Activated T-helper 2 cell treated with anti-CD3 and anti-CD28 coated beads, Interferon-gamma antibody, Interleukin-2, Interleukin-4, amounts not matched to agents 10 μg/mL and 5 μg/mL and 100 μg/mL, durations not matched to agents 14 hours and 24 hours and 36 hours (primary cell): ENCODE measurements at regions not wholly inside any gene's neighbourhood (a gene's known extent, or its start where the extent isn't known, plus 50 kb on each side); places are given as distances from the start of the nearest gene placed in this dataset.
"Not testable (repeated sequence)": the region's sequence is repeated elsewhere in the genome, so short reads cannot be mapped to it uniquely, and the experiment has no call there.

ENCODE experiments used
- DNase-seq: peaks from one replicate; pipeline ENCODE4 v3.0.0; 2021; ENCODE audit warnings: low spot score
- H3K27ac Mint-ChIP-seq: one replicate; pipeline ENCODE4 v1.8.0; 2021; ENCODE audit warnings: mixed read lengths
- H3K27me3 Mint-ChIP-seq: one replicate; pipeline ENCODE4 v1.8.0; 2021; ENCODE audit warnings: low read depth, mixed read lengths
- H3K36me3 Mint-ChIP-seq: one replicate; pipeline ENCODE4 v1.8.0; 2021; ENCODE audit warnings: low read depth, mixed read lengths
- H3K4me1 Mint-ChIP-seq: one replicate; pipeline ENCODE4 v1.8.0; 2021; ENCODE audit warnings: low read depth, mixed read lengths
- H3K4me3 Mint-ChIP-seq: one replicate; pipeline ENCODE4 v1.8.0; 2021; ENCODE audit warnings: low read depth, mild to moderate bottlenecking, moderate library complexity, mixed read lengths
- H3K9me3 Mint-ChIP-seq: one replicate; pipeline ENCODE4 v1.8.0; 2021; ENCODE audit warnings: mixed read lengths
- intact Hi-C: fragments of 100-400 bp; cut with micrococcal nuclease; formaldehyde crosslinking; loops from one replicate; pipeline ENCODE4 v1.15.1; 2023

- H3K27ac Mint-ChIP-seq, result no peak overlapping the region
- no peak for DNase-seq
- no peak overlapping the region for H3K4me3 Mint-ChIP-seq
- H3K36me3 Mint-ChIP-seq, result no peaks in the 10 kb centered on the region
- intact Hi-C loops, result no loop called here
- no peaks in the 10 kb centered on the region for H3K27me3 Mint-ChIP-seq
- no peaks in the 10 kb centered on the region for H3K4me1 Mint-ChIP-seq
- no peaks in the 10 kb centered on the region for H3K9me3 Mint-ChIP-seq
These were observed 318.3 kb upstream of the CA10 start for GRCh38 chr17:52476638-52477313.

GRCh38 chr17:52470553-52470952 lies 312.0 kb upstream of the CA10 start:
- H3K27ac Mint-ChIP-seq, result no peak overlapping the region
- intact Hi-C loops, result no loop called here
- H3K36me3 Mint-ChIP-seq, result no peaks in the 10 kb centered on the region
- H3K4me1 Mint-ChIP-seq, result no peaks in the 10 kb centered on the region
- no peaks in the 10 kb centered on the region for H3K27me3 Mint-ChIP-seq
- H3K9me3 Mint-ChIP-seq, result peaks cover 4% of the 10 kb centered on the region
- no peak overlapping the region for H3K4me3 Mint-ChIP-seq
- no peak for DNase-seq

- no peaks in the 10 kb centered on the region for H3K36me3 Mint-ChIP-seq
- DNase-seq, result no peak
- no peaks in the 10 kb centered on the region for H3K4me1 Mint-ChIP-seq
- no peak overlapping the region for H3K27ac Mint-ChIP-seq
- H3K9me3 Mint-ChIP-seq, result peaks cover 19% of the 10 kb centered on the region
- no peaks in the 10 kb centered on the region for H3K27me3 Mint-ChIP-seq
- H3K4me3 Mint-ChIP-seq, result no peak overlapping the region
- intact Hi-C loops, result no loop called here
These were observed 306.9 kb upstream of the CA10 start for GRCh38 chr17:52465407-52465806.

- Mint-ChIP-seq H3K4me3 (no peak overlapping the region), H3K27me3 (no peaks in the 10 kb centered on the region), H3K9me3 (peaks cover 23% of the 10 kb centered on the region), H3K27ac (no peak overlapping the region), H3K36me3 (no peaks in the 10 kb centered on the region), H3K4me1 (no peaks in the 10 kb centered on the region)
- no peak for DNase-seq
- intact Hi-C loops, result no loop called here
These were observed 292.9 kb upstream of the CA10 start for GRCh38 chr17:52451294-52451861.

- DNase-seq, result no peak
- H3K9me3 Mint-ChIP-seq, result peaks cover 15% of the 10 kb centered on the region
- no peaks in the 10 kb centered on the region for H3K27me3 Mint-ChIP-seq
- H3K27ac Mint-ChIP-seq, result no peak overlapping the region
- H3K4me3 Mint-ChIP-seq, result no peak overlapping the region
- no peaks in the 10 kb centered on the region for H3K36me3 Mint-ChIP-seq
- H3K4me1 Mint-ChIP-seq, result no peaks in the 10 kb centered on the region
- intact Hi-C loops, result no loop called here
These were observed 283.8 kb upstream of the CA10 start for GRCh38 chr17:52442350-52442749.

- Mint-ChIP-seq H3K27me3 (no peaks in the 10 kb centered on the region), H3K36me3 (no peaks in the 10 kb centered on the region), H3K4me3 (no peak overlapping the region), H3K27ac (no peak overlapping the region), H3K9me3 (peaks cover 15% of the 10 kb centered on the region), H3K4me1 (no peaks in the 10 kb centered on the region)
- DNase-seq, result no peak
- intact Hi-C loops, result no loop called here
These were observed 262.1 kb upstream of the CA10 start for GRCh38 chr17:52420555-52421078.

GRCh38 chr17:52419229-52419641 lies 260.7 kb upstream of the CA10 start:
- H3K9me3 Mint-ChIP-seq, result peaks cover 15% of the 10 kb centered on the region
- no peaks in the 10 kb centered on the region for H3K4me1 Mint-ChIP-seq
- H3K36me3 Mint-ChIP-seq, result no peaks in the 10 kb centered on the region
- no peaks in the 10 kb centered on the region for H3K27me3 Mint-ChIP-seq
- DNase-seq, result no peak
- intact Hi-C loops, result no loop called here
- H3K27ac Mint-ChIP-seq, result no peak overlapping the region
- no peak overlapping the region for H3K4me3 Mint-ChIP-seq

GRCh38 chr17:52410781-52411180 lies 252.3 kb upstream of the CA10 start:
- Mint-ChIP-seq H3K27me3 (no peaks in the 10 kb centered on the region), H3K36me3 (no peaks in the 10 kb centered on the region), H3K27ac (no peak overlapping the region), H3K4me3 (no peak overlapping the region), H3K4me1 (no peaks in the 10 kb centered on the region), H3K9me3 (peaks cover 12% of the 10 kb centered on the region)
- no peak for DNase-seq
- intact Hi-C loops, result no loop called here

GRCh38 chr17:52409222-52409621 lies 250.7 kb upstream of the CA10 start:
- peaks cover 12% of the 10 kb centered on the region for H3K9me3 Mint-ChIP-seq
- intact Hi-C loops, H3K4me3 Mint-ChIP-seq, H3K27ac Mint-ChIP-seq, H3K4me1 Mint-ChIP-seq, H3K27me3 Mint-ChIP-seq, H3K36me3 Mint-ChIP-seq, DNase-seq: not testable (repeated sequence)

GRCh38 chr17:52395308-52395707 lies 236.8 kb upstream of the CA10 start:
- Mint-ChIP-seq H3K27ac (no peak overlapping the region), H3K36me3 (no peaks in the 10 kb centered on the region), H3K27me3 (no peaks in the 10 kb centered on the region), H3K4me3 (no peak overlapping the region), H3K4me1 (no peaks in the 10 kb centered on the region), H3K9me3 (peaks cover 6% of the 10 kb centered on the region)
- no peak for DNase-seq
- intact Hi-C loops, result no loop called here

GRCh38 chr17:52390422-52390821 lies 231.9 kb upstream of the CA10 start:
- no peak for DNase-seq
- no peak overlapping the region for H3K27ac Mint-ChIP-seq
- H3K9me3 Mint-ChIP-seq, result peaks cover 4% of the 10 kb centered on the region
- H3K4me1 Mint-ChIP-seq, result no peaks in the 10 kb centered on the region
- H3K4me3 Mint-ChIP-seq, result no peak overlapping the region
- intact Hi-C loops, result no loop called here
- H3K36me3 Mint-ChIP-seq, result no peaks in the 10 kb centered on the region
- H3K27me3 Mint-ChIP-seq, result no peaks in the 10 kb centered on the region

GRCh38 chr17:52389632-52390031 lies 231.1 kb upstream of the CA10 start:
- H3K9me3 Mint-ChIP-seq, result peaks cover 4% of the 10 kb centered on the region
- H3K27ac Mint-ChIP-seq, result no peak overlapping the region
- no peak for DNase-seq
- no peak overlapping the region for H3K4me3 Mint-ChIP-seq
- H3K36me3 Mint-ChIP-seq, result no peaks in the 10 kb centered on the region
- intact Hi-C loops, result no loop called here
- H3K4me1 Mint-ChIP-seq, result no peaks in the 10 kb centered on the region
- no peaks in the 10 kb centered on the region for H3K27me3 Mint-ChIP-seq

GRCh38 chr17:52388941-52389340 lies 230.4 kb upstream of the CA10 start:
- Mint-ChIP-seq H3K4me3 (no peak overlapping the region), H3K27ac (no peak overlapping the region), H3K9me3 (peaks cover 4% of the 10 kb centered on the region), H3K4me1 (no peaks in the 10 kb centered on the region), H3K36me3 (no peaks in the 10 kb centered on the region), H3K27me3 (no peaks in the 10 kb centered on the region)
- DNase-seq, result no peak
- intact Hi-C loops, result no loop called here
